Esophagus muscularis mucosa (tissue), 4 donors: ENCODE measurements at regions not wholly inside any gene's neighbourhood (a gene's known extent, or its start where the extent isn't known, plus 50 kb on each side); places are given as distances from the start of the nearest gene placed in this dataset.

Source experiments
- DNase-seq: peaks from one replicate; pipeline ENCODE4 v3.0.0-alpha.2; 2017; ENCODE audit errors: extremely low spot score
- H3K27ac ChIP-seq, 4 donors: fragments of 200-600 bp; sonication (generic); replicated peaks in 1 of 4; 1 replicate in 3 of 4; 2 replicates in 1 of 4; pipeline ENCODE4 v1.5.1; 2016 to 2019; ENCODE audit warnings: mild to moderate bottlenecking in 1 of 4
- H3K27me3 ChIP-seq, 4 donors: fragments of 200-600 bp; sonication (generic); one replicate each; pipeline versions ENCODE4 v1.5.1 to v1.6.0; 2016 to 2019
- H3K36me3 ChIP-seq, 4 donors: fragments of 200-600 bp; sonication (generic); one replicate each; pipeline ENCODE4 v1.5.1; 2016 to 2019
- H3K4me1 ChIP-seq, 4 donors: fragments of 200-600 bp; sonication (generic); one replicate each; pipeline ENCODE4 v1.5.1; 2016 to 2019
- H3K4me3 ChIP-seq, 4 donors: fragments of 200-600 bp; sonication (generic); 1 replicate in 2 of 4; 2 replicates in 2 of 4; pipeline ENCODE4 v1.5.1; 2016 to 2019; ENCODE audit warnings: mild to moderate bottlenecking in 4 of 4, moderate library complexity in 1 of 4
- H3K9me3 ChIP-seq, 4 donors: fragments of 200-600 bp; sonication (generic); 1 replicate in 3 of 4; 2 replicates in 1 of 4; pipeline ENCODE4 v1.5.1; 2016 to 2019
- EP300 ChIP-seq: sonication (generic); formaldehyde crosslinking; IDR thresholded peaks from one replicate; pipeline ENCODE4 v1.6.1; 2017; ENCODE audit warnings: antibody characterized with exemption
- POLR2A ChIP-seq: fragments of 450-650 bp; IDR thresholded peaks from one replicate; pipeline ENCODE4 v1.6.1; 2017; ENCODE audit warnings: antibody characterized with exemption, moderate library complexity, mild to moderate bottlenecking, low read depth
- POLR2AphosphoS5 ChIP-seq, 2 donors: sonication (generic); formaldehyde crosslinking; IDR thresholded peaks; one replicate each; pipeline ENCODE4 v1.6.1; 2017; ENCODE audit warnings: antibody characterized with exemption in 2 of 2
- WGBS: methylation state at CpG from one replicate; pipeline ENCODE4 v1.1.5; 2018; 5-methylcytosine and 5-hydroxymethylcytosine counted together
- intact Hi-C: fragments of 100-400 bp; cut with DNase I; formaldehyde crosslinking; loops from one replicate; pipeline ENCODE4 v1.15.1; 2023
- TF ChIP-seq, protein P1 (sequence below), 3 experiments: fragments of 200-600 bp in 2 of 3; fragments of 450-650 bp in 1 of 3; sonication (generic) in 2 of 3; IDR thresholded peaks; one replicate each; pipeline ENCODE4 v1.5.1; 2017 to 2019; ENCODE audit warnings: antibody characterized with exemption in 3 of 3, mild to moderate bottlenecking in 2 of 3, moderate library complexity in 1 of 3

DNA sequence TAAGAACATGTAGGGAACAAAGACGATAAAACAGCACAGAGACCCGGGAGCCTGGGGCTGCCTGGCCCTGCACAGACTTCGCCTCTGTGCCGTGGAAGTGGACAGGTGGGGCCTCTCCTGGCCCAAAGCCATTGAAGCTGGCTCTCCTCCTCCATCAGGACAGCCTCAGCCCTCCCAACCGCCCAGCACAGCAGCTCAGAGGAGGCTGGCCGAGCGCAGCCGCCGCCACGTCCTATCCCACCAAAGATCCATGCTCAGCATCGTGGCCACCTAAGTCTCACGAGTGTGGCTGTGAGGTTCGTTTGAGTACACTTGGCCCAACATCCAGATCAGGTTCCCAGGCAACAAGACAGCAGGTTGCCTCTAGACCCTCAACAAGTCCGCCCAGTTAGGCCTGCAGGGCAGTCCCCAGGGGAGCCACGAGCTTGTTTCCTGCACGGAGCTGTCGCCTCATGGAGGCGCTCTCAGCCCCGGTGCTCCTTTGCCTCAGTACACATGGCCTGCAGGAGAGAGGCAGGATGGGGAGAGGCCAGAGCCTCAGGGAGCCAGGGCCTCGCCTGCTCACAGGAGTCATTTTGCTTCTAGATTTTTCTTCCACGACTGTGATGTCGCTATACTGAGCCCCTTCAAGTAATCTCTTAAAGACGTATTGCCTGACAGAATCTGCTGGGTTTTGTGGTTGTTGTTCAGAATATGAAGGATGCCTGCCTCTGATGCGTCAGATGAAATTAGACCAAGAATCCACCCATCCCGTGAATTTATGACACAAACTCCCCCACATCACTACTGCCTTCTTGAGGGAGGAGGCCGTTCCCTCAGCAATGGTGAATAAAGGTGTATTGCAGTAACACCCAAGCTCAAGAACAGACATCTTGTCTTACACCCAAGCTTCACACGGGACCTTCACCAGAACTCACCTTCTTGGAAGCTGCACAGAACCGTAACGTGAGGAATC is 102.7 kb downstream of the RNASET2 start:
- Histone ChIP-seq H3K4me1 (no peaks in the 10 kb centered on the region), H3K36me3 (peaks cover 0 to 10% (median 0%) of the 10 kb centered on the region in 4 donors), H3K27ac (no peak overlapping the region), H3K9me3 (no peaks in the 10 kb centered on the region), H3K27me3 (no peaks in the 10 kb centered on the region), H3K4me3 (no peak overlapping the region)
- no peak for TF ChIP-seq POLR2AphosphoS5 (IDR thresholded peaks at IDR 0.05)
- no peak for TF ChIP-seq POLR2A
- no peak for TF ChIP-seq EP300
- TF ChIP-seq, protein P1, sequence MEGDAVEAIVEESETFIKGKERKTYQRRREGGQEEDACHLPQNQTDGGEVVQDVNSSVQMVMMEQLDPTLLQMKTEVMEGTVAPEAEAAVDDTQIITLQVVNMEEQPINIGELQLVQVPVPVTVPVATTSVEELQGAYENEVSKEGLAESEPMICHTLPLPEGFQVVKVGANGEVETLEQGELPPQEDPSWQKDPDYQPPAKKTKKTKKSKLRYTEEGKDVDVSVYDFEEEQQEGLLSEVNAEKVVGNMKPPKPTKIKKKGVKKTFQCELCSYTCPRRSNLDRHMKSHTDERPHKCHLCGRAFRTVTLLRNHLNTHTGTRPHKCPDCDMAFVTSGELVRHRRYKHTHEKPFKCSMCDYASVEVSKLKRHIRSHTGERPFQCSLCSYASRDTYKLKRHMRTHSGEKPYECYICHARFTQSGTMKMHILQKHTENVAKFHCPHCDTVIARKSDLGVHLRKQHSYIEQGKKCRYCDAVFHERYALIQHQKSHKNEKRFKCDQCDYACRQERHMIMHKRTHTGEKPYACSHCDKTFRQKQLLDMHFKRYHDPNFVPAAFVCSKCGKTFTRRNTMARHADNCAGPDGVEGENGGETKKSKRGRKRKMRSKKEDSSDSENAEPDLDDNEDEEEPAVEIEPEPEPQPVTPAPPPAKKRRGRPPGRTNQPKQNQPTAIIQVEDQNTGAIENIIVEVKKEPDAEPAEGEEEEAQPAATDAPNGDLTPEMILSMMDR (IDR thresholded peaks at IDR 0.05): no peak
- DNase-seq: peak; percentile 82
- WGBS: 86% methylated on average over 21 of the region's 29 CpGs
- intact Hi-C loops: no loop called here

DNA sequence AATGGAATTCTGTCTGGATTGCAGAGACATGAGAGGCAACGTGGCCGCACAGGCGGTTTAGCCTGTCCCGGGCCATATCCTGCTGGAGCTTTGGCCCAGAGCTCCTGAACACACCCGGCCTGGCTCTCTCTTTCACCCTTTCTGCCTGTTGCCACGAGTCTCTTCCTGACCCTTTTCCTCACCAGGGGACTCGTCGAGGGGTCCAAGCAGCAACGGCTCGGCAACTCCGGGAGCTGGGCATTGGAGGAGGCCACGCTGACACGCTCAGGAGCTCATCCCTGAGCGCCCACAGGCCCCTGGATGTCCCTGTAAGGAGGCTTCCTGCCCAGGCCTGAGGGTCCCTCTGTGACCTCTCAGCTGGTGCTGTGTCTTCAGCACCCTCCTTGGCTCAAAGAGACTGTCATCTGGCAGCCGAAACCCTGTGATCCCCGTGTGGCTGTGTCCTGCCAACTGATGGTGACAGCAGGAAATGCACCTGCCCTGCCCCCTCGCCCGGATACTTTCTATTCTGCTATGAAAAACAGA is 103.8 kb downstream of the RNASET2 start:
- no peaks in the 10 kb centered on the region for H3K27me3 ChIP-seq
- H3K27ac ChIP-seq: no peak overlapping the region
- TF ChIP-seq EP300 (no peak), POLR2A (no peak), POLR2AphosphoS5 (IDR thresholded peaks at IDR 0.05) (no peak)
- TF ChIP-seq, protein P1 (IDR thresholded peaks at IDR 0.05): no peak
- H3K36me3 ChIP-seq: peaks cover 0 to 8% (median 0%) of the 10 kb centered on the region in 4 donors
- no peaks in the 10 kb centered on the region for H3K4me1 ChIP-seq
- DNase-seq: peak; percentile 75
- H3K9me3 ChIP-seq: no peaks in the 10 kb centered on the region
- intact Hi-C loops: no loop called here
- no peak overlapping the region for H3K4me3 ChIP-seq
- 77% methylated on average over 16 of the region's 18 CpGs for WGBS

DNA sequence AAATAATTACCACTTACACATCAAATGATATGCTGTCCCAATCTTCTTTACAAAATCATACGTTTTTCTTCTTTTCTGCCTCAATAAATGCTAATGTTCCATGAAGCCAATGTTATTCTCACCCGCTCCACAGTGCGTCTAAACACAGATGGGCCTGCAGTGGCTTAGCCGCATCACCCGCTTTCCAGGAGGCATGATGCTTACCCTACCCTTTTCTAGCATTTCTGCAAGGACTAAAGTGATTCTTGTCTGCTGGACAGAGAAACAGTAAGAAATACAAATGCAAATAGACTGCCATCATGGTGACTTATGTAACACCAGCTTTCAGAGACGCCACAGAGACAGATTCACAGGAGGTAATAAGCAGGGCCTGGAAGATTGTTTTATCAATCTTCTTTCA is 104.4 kb downstream of the RNASET2 start:
- H3K27ac ChIP-seq: no peak overlapping the region
- no peaks in the 10 kb centered on the region for H3K4me1 ChIP-seq
- DNase-seq: peak; percentile 47
- H3K9me3 ChIP-seq: peaks cover 0 to 5% (median under 1%) of the 10 kb centered on the region in 4 donors
- H3K36me3 ChIP-seq: peaks cover 0 to 2% (median 0%) of the 10 kb centered on the region in 4 donors
- WGBS: 90% methylated on average over 6 of the region's 6 CpGs
- H3K27me3 ChIP-seq: no peaks in the 10 kb centered on the region
- intact Hi-C loops: no loop called here
- no peak overlapping the region for H3K4me3 ChIP-seq
- TF ChIP-seq, protein P1 (IDR thresholded peaks at IDR 0.05): no peak
- TF ChIP-seq POLR2A (no peak), EP300 (no peak), POLR2AphosphoS5 (IDR thresholded peaks at IDR 0.05) (no peak)

DNA sequence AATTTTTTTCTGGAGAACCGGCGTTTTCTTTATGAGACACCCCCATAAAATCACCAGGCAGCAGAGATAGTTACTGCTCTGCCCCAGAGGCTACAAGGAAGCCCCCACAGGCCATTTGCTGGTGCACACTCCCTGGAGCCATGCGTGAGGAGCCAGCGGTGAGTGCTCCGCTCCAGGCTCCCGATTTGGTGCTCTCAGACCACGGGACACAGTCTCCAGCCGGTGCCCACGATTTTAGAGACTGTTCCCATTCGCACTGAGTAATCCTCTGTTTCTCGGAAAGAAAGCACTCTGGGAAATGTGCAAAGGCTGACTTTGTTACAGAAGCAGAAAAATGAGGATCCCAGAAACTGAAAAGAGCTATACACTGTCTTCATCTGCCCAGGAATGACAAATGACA is 104.9 kb downstream of the RNASET2 start:
- H3K4me1 ChIP-seq: no peaks in the 10 kb centered on the region
- TF ChIP-seq, protein P1 (IDR thresholded peaks at IDR 0.05): no peak
- TF ChIP-seq EP300: no peak
- TF ChIP-seq POLR2AphosphoS5 (IDR thresholded peaks at IDR 0.05): no peak
- TF ChIP-seq POLR2A: no peak
- intact Hi-C loops: no loop called here
- H3K27me3 ChIP-seq: no peaks in the 10 kb centered on the region
- 89% methylated on average over 11 of the region's 11 CpGs for WGBS
- H3K27ac ChIP-seq: no peak overlapping the region
- DNase-seq: peak; percentile 86
- peaks cover 0 to 9% (median 3%) of the 10 kb centered on the region in 4 donors for H3K9me3 ChIP-seq
- no peak overlapping the region for H3K4me3 ChIP-seq
- no peaks in the 10 kb centered on the region for H3K36me3 ChIP-seq
